B cell (primary cell): ENCODE measurements at regions not wholly inside any gene's neighbourhood (a gene's known extent, or its start where the extent isn't known, plus 50 kb on each side); places are given as distances from the start of the nearest gene placed in this dataset.

Experiments
- CTCF ChIP-seq: fragments of 200-600 bp; IDR thresholded peaks from one replicate; pipeline ENCODE4 v1.8.0; 2022; ENCODE audit warnings: antibody characterized with exemption, mild to moderate bottlenecking
- EZH2 ChIP-seq: IDR thresholded peaks from 2 replicates; pipeline ENCODE4 v1.6.1; 2012; ENCODE audit warnings: borderline replicate concordance, low read depth, mild to moderate bottlenecking, moderate library complexity, low read length; ENCODE audit not compliant: insufficient read depth, poor library complexity, severe bottlenecking

- no peak for TF ChIP-seq CTCF
- no peak for TF ChIP-seq EZH2
These were observed 646.6 kb upstream of the USP24 start for GRCh38 chr1:55861676-55862340.
